Lower leg skin (tissue), 3 donors: ENCODE measurements at regions not wholly inside any gene's neighbourhood (a gene's known extent, or its start where the extent isn't known, plus 50 kb on each side); places are given as distances from the start of the nearest gene placed in this dataset.

Experiments
- CTCF ChIP-seq, 3 donors: fragments of 450-650 bp; IDR thresholded peaks; one replicate each; pipeline ENCODE4 v1.5.1; 2016; ENCODE audit warnings: antibody characterized with exemption in 3 of 3, mild to moderate bottlenecking in 3 of 3, moderate library complexity in 2 of 3
- POLR2A ChIP-seq, 2 donors: fragments of 450-650 bp; IDR thresholded peaks; one replicate each; pipeline ENCODE4 v1.6.1; 2016 to 2017; ENCODE audit warnings: antibody characterized with exemption in 2 of 2, mild to moderate bottlenecking in 1 of 2, moderate library complexity in 1 of 2

- TF ChIP-seq CTCF (IDR thresholded peaks at IDR 0.05), result no peak
- no peak for TF ChIP-seq POLR2A (IDR thresholded peaks at IDR 0.05)
These were observed 356.3 kb upstream of the PROK2 start for GRCh38 chr3:72141264-72141663.
